ENCODE measurements at regions not wholly inside any gene's neighbourhood (a gene's known extent, or its start where the extent isn't known, plus 50 kb on each side); places are given as distances from the start of the nearest gene placed in this dataset.

DNA sequence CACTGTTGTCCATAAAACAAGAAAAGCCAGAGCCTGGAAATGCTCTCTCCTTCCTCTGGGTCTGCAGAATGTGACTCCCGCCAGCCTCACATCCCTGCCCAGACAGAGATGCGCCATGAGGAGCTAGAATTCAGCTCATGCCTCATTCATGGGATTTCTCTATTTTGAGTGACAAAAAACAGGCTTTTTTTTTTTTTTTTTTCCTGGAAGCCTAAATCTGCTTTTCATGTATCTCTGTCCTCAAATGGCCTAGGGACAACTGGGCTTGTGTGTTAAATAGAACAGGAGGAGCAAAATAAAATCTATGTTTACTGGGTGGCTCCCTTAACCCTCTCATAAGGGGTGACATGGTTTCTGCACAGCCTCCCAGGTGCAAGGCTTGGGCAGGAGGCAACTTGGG lies 679.7 kb upstream of the AUTS2 start:
- TF ChIP-seq, protein P1, sequence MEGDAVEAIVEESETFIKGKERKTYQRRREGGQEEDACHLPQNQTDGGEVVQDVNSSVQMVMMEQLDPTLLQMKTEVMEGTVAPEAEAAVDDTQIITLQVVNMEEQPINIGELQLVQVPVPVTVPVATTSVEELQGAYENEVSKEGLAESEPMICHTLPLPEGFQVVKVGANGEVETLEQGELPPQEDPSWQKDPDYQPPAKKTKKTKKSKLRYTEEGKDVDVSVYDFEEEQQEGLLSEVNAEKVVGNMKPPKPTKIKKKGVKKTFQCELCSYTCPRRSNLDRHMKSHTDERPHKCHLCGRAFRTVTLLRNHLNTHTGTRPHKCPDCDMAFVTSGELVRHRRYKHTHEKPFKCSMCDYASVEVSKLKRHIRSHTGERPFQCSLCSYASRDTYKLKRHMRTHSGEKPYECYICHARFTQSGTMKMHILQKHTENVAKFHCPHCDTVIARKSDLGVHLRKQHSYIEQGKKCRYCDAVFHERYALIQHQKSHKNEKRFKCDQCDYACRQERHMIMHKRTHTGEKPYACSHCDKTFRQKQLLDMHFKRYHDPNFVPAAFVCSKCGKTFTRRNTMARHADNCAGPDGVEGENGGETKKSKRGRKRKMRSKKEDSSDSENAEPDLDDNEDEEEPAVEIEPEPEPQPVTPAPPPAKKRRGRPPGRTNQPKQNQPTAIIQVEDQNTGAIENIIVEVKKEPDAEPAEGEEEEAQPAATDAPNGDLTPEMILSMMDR (IDR thresholded peaks at IDR 0.05): no peak
- no peak for TF ChIP-seq POLR2A (IDR thresholded peaks at IDR 0.05)
